GM18499 (cell line): ENCODE measurements at regions not wholly inside any gene's neighbourhood (a gene's known extent, or its start where the extent isn't known, plus 50 kb on each side); places are given as distances from the start of the nearest gene placed in this dataset.

ENCODE experiments used
- ATAC-seq: cut with Tn5 transposase; IDR thresholded peaks from one replicate; pipeline ENCODE4 v1.9.1; 2021; ENCODE audit warnings: moderate number of reproducible peaks; ENCODE audit not compliant: insufficient read depth, unreplicated experiment

- no peak for ATAC-seq
Measured at GRCh38 chr18:45403341-45404049, 211.8 kb upstream of the SLC14A2 start.

GRCh38 chr18:45408218-45408617, 207.1 kb upstream of the SLC14A2 start:
- no peak for ATAC-seq

- ATAC-seq, result no peak
Measured at GRCh38 chr18:45409971-45410370, 205.3 kb upstream of the SLC14A2 start.

- no peak for ATAC-seq
Measured at GRCh38 chr18:45412577-45412976, 202.7 kb upstream of the SLC14A2 start.

- ATAC-seq, result no peak
Measured at GRCh38 chr18:45413180-45413836, 202.0 kb upstream of the SLC14A2 start.

GRCh38 chr18:45415614-45416013, 199.7 kb upstream of the SLC14A2 start:
- no peak for ATAC-seq

GRCh38 chr18:45416168-45416567, 199.1 kb upstream of the SLC14A2 start:
- no peak for ATAC-seq

GRCh38 chr18:45417392-45417791, 197.9 kb upstream of the SLC14A2 start:
- ATAC-seq, result no peak

- ATAC-seq, result no peak
Measured at GRCh38 chr18:45423659-45424058, 191.6 kb upstream of the SLC14A2 start.

- ATAC-seq, result no peak
Measured at GRCh38 chr18:45430041-45430440, 185.2 kb upstream of the SLC14A2 start.

GRCh38 chr18:45435810-45436209, 179.5 kb upstream of the SLC14A2 start:
- ATAC-seq, result no peak

- ATAC-seq, result no peak
Measured at GRCh38 chr18:45437366-45437765, 177.9 kb upstream of the SLC14A2 start.

- no peak for ATAC-seq
Measured at GRCh38 chr18:45439851-45440645, 175.2 kb upstream of the SLC14A2 start.

GRCh38 chr18:45441110-45441847, 174.0 kb upstream of the SLC14A2 start:
- ATAC-seq, result no peak

- no peak for ATAC-seq
Measured at GRCh38 chr18:45444040-45444439, 171.2 kb upstream of the SLC14A2 start.

- no peak for ATAC-seq
Measured at GRCh38 chr18:45447355-45448265, 167.7 kb upstream of the SLC14A2 start.

GRCh38 chr18:45448871-45449270, 166.4 kb upstream of the SLC14A2 start:
- no peak for ATAC-seq

- ATAC-seq, result no peak
Measured at GRCh38 chr18:45449418-45450227, 165.7 kb upstream of the SLC14A2 start.
